Ishikawa (cell line): ENCODE measurements at regions not wholly inside any gene's neighbourhood (a gene's known extent, or its start where the extent isn't known, plus 50 kb on each side); places are given as distances from the start of the nearest gene placed in this dataset.

Experiments
- CEBPB ChIP-seq: IDR thresholded peaks from 2 replicates; pipeline ENCODE4 v1.6.1; 2012
- CREB1 ChIP-seq: IDR thresholded peaks from 2 replicates; pipeline ENCODE4 v1.6.1; 2012; ENCODE audit warnings: low read depth
- EGR1 ChIP-seq: IDR thresholded peaks from 2 replicates; pipeline ENCODE4 v1.6.1; 2012
- EP300 ChIP-seq: IDR thresholded peaks from 2 replicates; pipeline ENCODE4 v1.6.1; 2012; ENCODE audit warnings: borderline replicate concordance
- FOXM1 ChIP-seq: IDR thresholded peaks from 2 replicates; pipeline ENCODE4 v1.6.1; 2012; ENCODE audit warnings: low read depth, borderline replicate concordance
- MAX ChIP-seq: IDR thresholded peaks from 2 replicates; pipeline ENCODE4 v1.6.1; 2012
- NFIC ChIP-seq: IDR thresholded peaks from 2 replicates; pipeline ENCODE4 v1.6.1; 2012
- RAD21 ChIP-seq: IDR thresholded peaks from 2 replicates; pipeline ENCODE4 v1.6.1; 2012; ENCODE audit warnings: low read depth
- TAF1 ChIP-seq: IDR thresholded peaks from 2 replicates; pipeline ENCODE4 v1.6.1; 2012; ENCODE audit warnings: low read depth, mild to moderate bottlenecking
- TCF12 ChIP-seq: IDR thresholded peaks from 2 replicates; pipeline ENCODE4 v1.6.1; 2012; ENCODE audit warnings: low read depth
- TEAD4 ChIP-seq: IDR thresholded peaks from 2 replicates; pipeline ENCODE4 v1.6.1; 2012
- YY1 ChIP-seq: IDR thresholded peaks from 2 replicates; pipeline ENCODE4 v1.6.1; 2012; ENCODE audit warnings: low read depth
- ZBTB7A ChIP-seq: IDR thresholded peaks from 2 replicates; pipeline ENCODE4 v1.6.1; 2012; ENCODE audit warnings: low read depth
- TF ChIP-seq, protein P1 (sequence below): IDR thresholded peaks from 2 replicates; pipeline ENCODE4 v1.6.1; 2012; ENCODE audit warnings: low read depth, mild to moderate bottlenecking
- TF ChIP-seq, protein P2 (sequence below): IDR thresholded peaks from 2 replicates; pipeline ENCODE4 v1.6.1; 2012

GRCh38 chr4:54567327-54567726 is 90.4 kb upstream of the KIT start:
- TF ChIP-seq, protein P1, sequence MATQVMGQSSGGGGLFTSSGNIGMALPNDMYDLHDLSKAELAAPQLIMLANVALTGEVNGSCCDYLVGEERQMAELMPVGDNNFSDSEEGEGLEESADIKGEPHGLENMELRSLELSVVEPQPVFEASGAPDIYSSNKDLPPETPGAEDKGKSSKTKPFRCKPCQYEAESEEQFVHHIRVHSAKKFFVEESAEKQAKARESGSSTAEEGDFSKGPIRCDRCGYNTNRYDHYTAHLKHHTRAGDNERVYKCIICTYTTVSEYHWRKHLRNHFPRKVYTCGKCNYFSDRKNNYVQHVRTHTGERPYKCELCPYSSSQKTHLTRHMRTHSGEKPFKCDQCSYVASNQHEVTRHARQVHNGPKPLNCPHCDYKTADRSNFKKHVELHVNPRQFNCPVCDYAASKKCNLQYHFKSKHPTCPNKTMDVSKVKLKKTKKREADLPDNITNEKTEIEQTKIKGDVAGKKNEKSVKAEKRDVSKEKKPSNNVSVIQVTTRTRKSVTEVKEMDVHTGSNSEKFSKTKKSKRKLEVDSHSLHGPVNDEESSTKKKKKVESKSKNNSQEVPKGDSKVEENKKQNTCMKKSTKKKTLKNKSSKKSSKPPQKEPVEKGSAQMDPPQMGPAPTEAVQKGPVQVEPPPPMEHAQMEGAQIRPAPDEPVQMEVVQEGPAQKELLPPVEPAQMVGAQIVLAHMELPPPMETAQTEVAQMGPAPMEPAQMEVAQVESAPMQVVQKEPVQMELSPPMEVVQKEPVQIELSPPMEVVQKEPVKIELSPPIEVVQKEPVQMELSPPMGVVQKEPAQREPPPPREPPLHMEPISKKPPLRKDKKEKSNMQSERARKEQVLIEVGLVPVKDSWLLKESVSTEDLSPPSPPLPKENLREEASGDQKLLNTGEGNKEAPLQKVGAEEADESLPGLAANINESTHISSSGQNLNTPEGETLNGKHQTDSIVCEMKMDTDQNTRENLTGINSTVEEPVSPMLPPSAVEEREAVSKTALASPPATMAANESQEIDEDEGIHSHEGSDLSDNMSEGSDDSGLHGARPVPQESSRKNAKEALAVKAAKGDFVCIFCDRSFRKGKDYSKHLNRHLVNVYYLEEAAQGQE, result peak; percentile 58; the same call in 1 of the 2 replicates
- no peak for TF ChIP-seq EGR1

GRCh38 chr4:54568184-54568583 is 89.6 kb upstream of the KIT start:
- no peak for TF ChIP-seq YY1

DNA sequence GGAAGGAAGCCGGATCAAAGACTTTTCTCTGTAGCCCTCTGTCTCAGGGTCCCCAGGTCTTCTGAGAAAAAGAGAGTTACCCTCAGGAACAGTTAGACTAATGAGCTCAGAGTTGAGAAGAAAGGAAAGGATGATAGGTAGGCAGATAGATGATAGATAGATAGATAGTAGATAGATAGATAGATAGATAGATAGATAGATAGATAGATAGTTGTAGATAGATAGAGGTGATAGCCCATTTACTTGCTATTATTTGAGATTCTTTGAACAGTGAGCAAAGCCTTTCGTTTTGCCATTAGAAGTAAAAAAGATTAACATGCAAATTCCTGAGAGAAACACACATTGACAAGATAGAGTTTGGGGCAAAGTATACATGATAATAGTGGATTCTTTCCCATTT is 86.9 kb upstream of the KIT start:
- TF ChIP-seq EP300 (no peak), MAX (no peak), TCF12 (no peak), TAF1 (no peak), YY1 (no peak), CREB1 (no peak), RAD21 (no peak), ZBTB7A (no peak), EGR1 (no peak), FOXM1 (no peak), NFIC (no peak), TEAD4 (no peak), CEBPB (no peak)
- TF ChIP-seq, protein P2, sequence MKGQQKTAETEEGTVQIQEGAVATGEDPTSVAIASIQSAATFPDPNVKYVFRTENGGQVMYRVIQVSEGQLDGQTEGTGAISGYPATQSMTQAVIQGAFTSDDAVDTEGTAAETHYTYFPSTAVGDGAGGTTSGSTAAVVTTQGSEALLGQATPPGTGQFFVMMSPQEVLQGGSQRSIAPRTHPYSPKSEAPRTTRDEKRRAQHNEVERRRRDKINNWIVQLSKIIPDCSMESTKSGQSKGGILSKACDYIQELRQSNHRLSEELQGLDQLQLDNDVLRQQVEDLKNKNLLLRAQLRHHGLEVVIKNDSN, result no peak
- TF ChIP-seq, protein P1, result no peak

DNA sequence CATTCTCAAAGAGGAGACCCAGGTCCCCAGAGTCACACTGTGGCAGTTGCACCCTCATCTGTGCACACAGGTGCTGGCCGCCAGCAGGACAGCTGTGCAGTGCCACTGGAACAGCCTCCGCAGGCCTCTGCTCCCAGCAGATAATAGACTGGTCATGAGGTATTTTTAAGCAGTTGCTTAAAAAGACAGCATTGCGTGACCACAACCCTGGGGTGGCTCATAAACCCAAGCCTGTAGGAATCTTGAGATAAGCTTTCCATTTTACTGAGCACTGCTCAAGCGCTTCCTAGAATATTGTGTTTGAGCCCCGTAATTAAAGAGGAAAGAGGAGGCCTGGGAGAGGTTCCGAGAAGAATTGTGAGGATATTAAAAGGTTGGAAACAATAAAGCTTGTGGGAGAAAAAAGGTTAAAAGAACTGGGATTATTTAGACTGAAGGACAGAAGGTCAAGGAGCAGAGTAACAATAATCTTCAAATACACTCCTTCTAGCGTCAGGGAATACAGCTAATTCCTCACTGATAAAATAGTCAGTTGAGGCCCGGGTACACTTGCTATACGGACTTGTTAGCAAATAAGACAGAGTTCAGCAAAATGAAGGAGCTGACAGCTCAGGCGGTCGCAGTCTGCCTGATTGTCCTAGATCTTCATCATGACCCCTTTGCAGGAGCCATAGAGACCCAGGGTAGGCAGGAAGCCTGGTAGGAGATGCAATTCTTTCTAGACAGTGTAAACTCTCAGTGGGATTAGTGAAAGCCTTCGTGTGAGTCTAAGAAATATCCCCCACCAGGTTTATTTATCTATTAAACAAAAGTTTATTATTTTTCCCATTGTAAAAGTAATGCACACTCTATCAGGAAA is 86.2 kb upstream of the KIT start:
- TF ChIP-seq CREB1 (no peak), NFIC (no peak), TCF12 (no peak), ZBTB7A (no peak), MAX (no peak), YY1 (no peak), TEAD4 (no peak), TAF1 (no peak), FOXM1 (no peak), EGR1 (no peak), CEBPB (no peak), EP300 (no peak), RAD21 (no peak)
- TF ChIP-seq, protein P2, result no peak
- TF ChIP-seq, protein P1, result no peak

- TF ChIP-seq NFIC, result no peak
Observed at GRCh38 chr4:54572152-54572542, 85.6 kb upstream of the KIT start.
